Large intestine (tissue), 3 donors: ENCODE measurements at regions not wholly inside any gene's neighbourhood (a gene's known extent, or its start where the extent isn't known, plus 50 kb on each side); places are given as distances from the start of the nearest gene placed in this dataset.

Source experiments
- DNase-seq, 2 donors: peaks; one replicate each; pipeline versions ENCODE4 v3.0.0 to v3.0.0-alpha.2; 2013
- H3K27ac ChIP-seq: one replicate; pipeline ENCODE4 v1.5.1; 2013; ENCODE audit warnings: low read length
- H3K27me3 ChIP-seq: 2 replicates; pipeline ENCODE4 v1.6.1; 2013; ENCODE audit warnings: low read length; ENCODE audit not compliant: control insufficient read depth, insufficient read depth
- H3K36me3 ChIP-seq: 2 replicates; pipeline ENCODE4 v1.6.1; 2013; ENCODE audit warnings: low read length; ENCODE audit not compliant: control insufficient read depth, insufficient read depth
- H3K4me1 ChIP-seq: one replicate; pipeline ENCODE4 v1.6.1; 2013; ENCODE audit warnings: low read length; ENCODE audit not compliant: control insufficient read depth, insufficient read depth
- H3K4me3 ChIP-seq: one replicate; pipeline ENCODE4 v1.5.1; 2013; ENCODE audit warnings: low read length
- H3K9me3 ChIP-seq: one replicate; pipeline ENCODE4 v1.6.1; 2013; ENCODE audit warnings: mild to moderate bottlenecking, low read depth, low read length, moderate library complexity; ENCODE audit not compliant: control insufficient read depth
- WGBS: methylation state at CpG from one replicate; pipeline ENCODE4 v1.1.5; 2013; ENCODE audit warnings: low lambda C conversion rate; ENCODE audit not compliant: insufficient coverage; 5-methylcytosine and 5-hydroxymethylcytosine counted together

DNA sequence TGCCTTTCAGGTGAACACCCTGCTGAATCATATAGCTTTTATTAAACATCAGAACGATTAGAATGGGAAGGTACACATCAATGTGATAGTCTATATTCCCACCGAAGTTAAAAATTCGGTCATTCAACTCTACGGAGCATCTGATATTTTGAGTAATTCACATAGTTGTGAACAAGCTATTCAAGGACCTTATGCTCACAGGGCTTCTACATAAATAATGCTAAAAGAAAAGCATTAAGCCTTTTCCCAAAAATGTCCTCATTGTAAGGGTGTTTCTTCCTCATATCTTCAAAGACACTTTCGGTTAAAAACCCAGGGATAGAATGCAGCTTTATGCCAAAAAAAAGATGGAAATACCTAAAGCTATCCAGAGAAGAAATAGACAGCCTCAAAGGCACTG lies 79.7 kb upstream of the EDNRA start:
- WGBS: 100% methylated on average over 1 of the region's 5 CpGs
- no peak overlapping the region for H3K27ac ChIP-seq
- no peak for DNase-seq
- no peaks in the 10 kb centered on the region for H3K36me3 ChIP-seq
- no peaks in the 10 kb centered on the region for H3K27me3 ChIP-seq
- no peaks in the 10 kb centered on the region for H3K4me1 ChIP-seq
- H3K9me3 ChIP-seq: no peaks in the 10 kb centered on the region
- H3K4me3 ChIP-seq: no peak overlapping the region

DNA sequence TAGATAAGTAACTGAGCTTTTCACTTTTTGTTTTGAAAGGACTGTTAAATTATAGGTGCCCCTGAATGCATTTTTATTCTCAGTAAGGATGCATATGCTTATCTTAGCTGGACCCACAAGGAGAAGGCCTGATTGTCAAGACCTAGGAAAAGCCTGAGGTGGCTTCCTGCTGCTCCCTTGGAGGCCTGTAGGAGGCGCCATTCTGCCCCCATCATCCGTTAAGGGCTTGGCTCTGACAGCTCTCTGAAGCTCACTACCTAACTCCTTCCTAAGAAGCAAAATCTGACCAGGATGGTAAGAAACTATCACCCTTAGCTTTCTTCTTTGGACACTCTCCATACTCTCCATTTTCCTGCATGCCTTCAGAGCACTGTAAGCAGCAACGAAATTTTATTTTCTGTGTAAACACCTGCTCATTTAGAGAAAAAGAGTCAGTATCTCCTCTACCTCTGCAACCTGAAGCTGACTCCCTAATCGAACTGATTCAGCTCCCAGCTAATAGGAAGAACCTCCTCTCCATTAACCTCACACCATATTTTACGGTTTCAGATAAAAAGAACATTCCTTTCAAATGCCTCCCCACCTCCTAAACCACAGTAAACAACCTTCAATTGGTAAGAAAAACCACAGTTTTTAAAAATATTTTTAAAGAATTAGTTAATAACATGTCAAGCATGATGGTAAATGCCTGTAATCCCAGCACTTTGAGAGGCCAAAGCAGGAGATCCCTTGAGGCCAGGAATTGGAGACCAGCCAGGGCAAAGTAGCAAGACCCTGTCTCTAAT lies 73.4 kb upstream of the EDNRA start:
- WGBS: 13% methylated on average over 1 of the region's 5 CpGs
- Histone ChIP-seq H3K4me3 (no peak overlapping the region), H3K27ac (no peak overlapping the region)

DNA sequence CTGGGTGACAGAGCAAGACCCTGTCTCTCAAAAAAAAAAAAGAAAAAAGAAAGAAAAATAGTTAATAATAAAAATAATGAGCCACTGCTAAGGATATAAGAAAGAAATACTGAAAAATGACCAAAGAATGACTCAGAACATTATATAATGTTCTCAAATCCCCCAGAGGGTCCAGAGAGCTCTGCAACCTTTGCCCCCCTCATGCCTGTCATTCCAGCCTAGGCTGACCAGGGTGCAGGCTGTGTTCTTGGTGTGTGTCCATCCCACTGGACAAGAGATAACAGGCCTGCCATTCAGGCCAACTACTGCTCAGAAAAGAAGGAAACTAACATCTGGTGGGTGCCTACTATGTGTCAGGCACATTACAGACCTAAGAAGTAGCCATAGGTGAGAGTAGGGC lies 72.7 kb upstream of the EDNRA start:
- no peak overlapping the region for H3K4me3 ChIP-seq
- no peak for DNase-seq
- H3K36me3 ChIP-seq: no peaks in the 10 kb centered on the region
- no peaks in the 10 kb centered on the region for H3K9me3 ChIP-seq
- no peaks in the 10 kb centered on the region for H3K4me1 ChIP-seq
- H3K27me3 ChIP-seq: no peaks in the 10 kb centered on the region
- H3K27ac ChIP-seq: no peak overlapping the region

More for the DNA sequence above, 73.4 kb upstream of the EDNRA start:
- H3K36me3 ChIP-seq: no peaks in the 10 kb centered on the region
- H3K4me1 ChIP-seq: no peaks in the 10 kb centered on the region
- no peaks in the 10 kb centered on the region for H3K27me3 ChIP-seq
- no peaks in the 10 kb centered on the region for H3K9me3 ChIP-seq
- no peak for DNase-seq

DNA sequence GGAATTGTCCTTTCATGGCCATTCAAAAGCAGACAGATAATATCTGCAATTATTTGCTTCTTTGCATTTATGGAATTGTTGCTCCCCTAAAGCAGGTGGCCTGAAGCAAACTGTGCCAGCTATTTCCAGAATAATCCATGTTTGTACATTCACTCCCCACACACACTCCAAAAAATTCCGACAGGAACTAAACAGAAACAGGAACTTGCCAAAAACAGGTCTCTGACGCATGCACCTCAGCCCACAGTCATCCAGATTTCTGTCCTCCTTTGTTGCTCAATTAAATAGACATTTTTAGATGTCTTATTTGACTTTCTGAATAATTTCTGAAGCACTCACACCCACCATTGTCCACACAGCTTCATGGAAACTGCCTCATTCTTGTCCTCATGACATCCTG lies 71.5 kb upstream of the EDNRA start:
- Histone ChIP-seq H3K4me1 (no peaks in the 10 kb centered on the region), H3K36me3 (no peaks in the 10 kb centered on the region), H3K27me3 (no peaks in the 10 kb centered on the region), H3K9me3 (no peaks in the 10 kb centered on the region), H3K4me3 (no peak overlapping the region), H3K27ac (no peak overlapping the region)
- 100% methylated on average over 1 of the region's 2 CpGs for WGBS
- no peak for DNase-seq

DNA sequence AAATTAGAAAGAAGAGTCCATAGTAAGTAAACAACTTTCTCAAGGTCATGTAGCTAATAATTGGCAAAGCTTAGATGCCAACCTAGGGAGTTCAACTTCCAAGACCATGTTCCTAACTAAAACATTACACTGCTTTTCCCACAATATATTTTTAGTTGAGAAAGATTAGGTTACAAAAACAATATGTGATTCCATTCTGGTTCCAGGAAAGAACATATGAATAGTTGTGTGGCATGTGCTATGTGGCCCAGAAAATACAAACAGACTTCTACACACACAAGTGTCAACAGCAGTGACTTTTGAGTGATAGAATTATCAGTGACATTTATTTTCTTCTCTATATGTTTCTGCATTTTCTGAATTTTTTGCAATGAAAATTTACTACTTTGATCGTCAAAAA lies 62.7 kb upstream of the EDNRA start:
- no peak overlapping the region for H3K4me3 ChIP-seq
- H3K27me3 ChIP-seq: no peaks in the 10 kb centered on the region
- H3K27ac ChIP-seq: no peak overlapping the region
- 100% methylated on average over 1 of the region's 1 CpG for WGBS
- H3K36me3 ChIP-seq: no peaks in the 10 kb centered on the region
- no peak for DNase-seq
- H3K9me3 ChIP-seq: no peaks in the 10 kb centered on the region
- H3K4me1 ChIP-seq: no peaks in the 10 kb centered on the region

DNA sequence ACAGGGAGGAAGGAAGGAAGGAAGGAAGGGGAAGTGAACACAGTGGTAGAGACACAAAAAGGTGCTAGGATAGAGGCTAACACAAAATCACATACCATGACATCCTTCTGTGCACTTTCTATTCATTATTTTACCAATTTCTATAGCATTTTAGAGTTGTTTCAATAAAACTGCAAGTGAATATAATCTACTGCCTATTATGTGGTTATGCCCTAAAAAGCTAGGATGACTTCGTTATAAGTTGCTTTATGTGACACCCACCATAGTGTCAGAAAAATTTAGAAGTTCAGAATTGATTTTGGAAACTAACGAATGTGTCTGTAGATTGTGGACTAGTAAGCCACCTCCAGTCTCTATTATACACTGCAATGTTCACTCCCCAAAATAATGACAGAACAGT lies 59.4 kb upstream of the EDNRA start:
- Histone ChIP-seq H3K27ac (no peak overlapping the region), H3K36me3 (no peaks in the 10 kb centered on the region), H3K27me3 (no peaks in the 10 kb centered on the region), H3K4me1 (no peaks in the 10 kb centered on the region), H3K4me3 (no peak overlapping the region), H3K9me3 (no peaks in the 10 kb centered on the region)
- no CpG with 5 or more reads among the region's 2 CpGs for WGBS
- no peak for DNase-seq

DNA sequence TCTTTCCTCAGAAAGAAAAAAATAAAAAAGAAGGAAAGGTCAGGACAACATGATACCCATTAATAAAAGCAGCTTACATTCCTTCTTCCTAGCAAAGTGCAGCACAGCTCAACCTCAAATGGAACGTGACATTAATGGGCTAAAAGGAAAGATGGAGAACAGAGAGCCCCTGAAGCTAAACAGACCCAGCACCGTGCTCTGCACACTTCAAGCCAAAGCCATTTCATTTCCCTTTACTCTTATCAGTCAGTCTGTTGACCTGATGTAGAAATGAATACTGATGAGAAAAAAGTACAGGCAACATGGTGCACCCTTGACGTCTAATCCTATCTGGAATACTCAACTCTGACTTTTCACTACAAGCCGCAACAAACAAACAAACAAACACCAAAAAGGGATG lies 57.7 kb upstream of the EDNRA start:
- H3K36me3 ChIP-seq: no peaks in the 10 kb centered on the region
- H3K27me3 ChIP-seq: no peaks in the 10 kb centered on the region
- DNase-seq: no peak
- no peak overlapping the region for H3K27ac ChIP-seq
- no peak overlapping the region for H3K4me3 ChIP-seq
- WGBS: no CpG with 5 or more reads among the region's 4 CpGs
- H3K4me1 ChIP-seq: no peaks in the 10 kb centered on the region
- no peaks in the 10 kb centered on the region for H3K9me3 ChIP-seq

DNA sequence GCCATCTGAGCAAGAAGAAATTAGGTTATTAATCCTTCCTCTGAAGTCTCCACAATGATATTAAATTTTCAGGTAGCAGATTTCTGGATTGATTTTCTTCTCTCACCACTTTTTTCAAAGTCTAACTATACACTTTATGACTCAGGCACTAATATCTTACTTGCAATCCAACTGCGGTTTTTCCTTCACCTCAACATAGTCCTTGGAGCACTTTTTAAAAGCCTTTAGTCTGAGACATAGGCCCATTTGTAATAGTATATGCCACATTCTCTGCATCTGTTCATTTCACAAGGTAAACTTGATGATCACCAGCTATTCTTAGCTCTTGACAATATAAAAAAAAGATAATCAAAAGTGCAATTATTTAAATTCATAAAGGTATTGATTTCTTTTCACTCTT lies 55.9 kb upstream of the EDNRA start:
- no peaks in the 10 kb centered on the region for H3K27me3 ChIP-seq
- H3K9me3 ChIP-seq: no peaks in the 10 kb centered on the region
- WGBS: 86% methylated on average over 1 of the region's 1 CpG
- H3K27ac ChIP-seq: no peak overlapping the region
- no peak for DNase-seq
- no peaks in the 10 kb centered on the region for H3K36me3 ChIP-seq
- H3K4me3 ChIP-seq: no peak overlapping the region
- no peaks in the 10 kb centered on the region for H3K4me1 ChIP-seq

DNA sequence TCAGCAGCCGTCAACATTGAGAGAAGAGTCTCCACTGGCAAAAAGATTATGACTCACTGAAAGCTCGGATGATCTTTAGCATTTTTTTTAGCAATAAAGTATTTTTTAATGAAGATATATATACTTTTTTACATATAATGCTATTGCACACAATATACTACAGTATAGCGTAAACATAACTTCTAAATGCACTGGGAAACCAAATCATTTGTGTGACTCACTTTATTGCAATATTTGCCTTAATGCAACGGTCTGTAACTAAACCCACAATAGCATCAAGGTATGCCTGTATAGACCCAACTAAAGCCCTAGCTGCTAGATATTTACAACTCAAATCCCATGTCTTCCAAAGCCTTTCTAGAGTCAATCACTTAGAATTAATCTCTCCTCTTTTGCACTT lies 52.3 kb upstream of the EDNRA start:
- 92% methylated on average over 4 of the region's 4 CpGs for WGBS
- DNase-seq: no peak
- no peaks in the 10 kb centered on the region for H3K27me3 ChIP-seq
- H3K36me3 ChIP-seq: no peaks in the 10 kb centered on the region
- H3K9me3 ChIP-seq: no peaks in the 10 kb centered on the region
- H3K27ac ChIP-seq: no peak overlapping the region
- no peaks in the 10 kb centered on the region for H3K4me1 ChIP-seq
- no peak overlapping the region for H3K4me3 ChIP-seq

DNA sequence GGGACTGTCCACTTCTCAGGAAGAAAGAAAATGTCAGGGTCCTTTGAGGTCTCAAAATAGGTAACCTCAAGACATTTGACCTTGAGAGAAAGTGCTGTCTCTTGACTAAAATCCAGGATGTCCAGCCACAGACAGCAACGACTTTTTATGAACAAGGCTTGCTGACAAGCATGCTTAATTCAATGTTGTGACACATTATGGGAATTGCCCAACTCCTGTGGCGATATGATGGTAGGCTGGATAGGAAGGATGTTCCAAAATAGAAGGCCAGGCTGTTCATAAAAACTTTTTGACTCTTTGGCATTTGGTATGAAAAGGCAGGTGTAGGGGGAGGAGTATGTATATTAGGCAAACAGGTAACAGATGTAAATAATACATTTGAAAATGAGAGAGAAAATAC lies 50.8 kb upstream of the EDNRA start:
- no CpG with 5 or more reads among the region's 2 CpGs for WGBS

More for the DNA sequence above, 50.8 kb upstream of the EDNRA start:
- H3K4me3 ChIP-seq: no peak overlapping the region
- no peak for DNase-seq
- H3K27ac ChIP-seq: no peak overlapping the region
- H3K4me1 ChIP-seq: no peaks in the 10 kb centered on the region
- no peaks in the 10 kb centered on the region for H3K9me3 ChIP-seq
- H3K27me3 ChIP-seq: no peaks in the 10 kb centered on the region
- no peaks in the 10 kb centered on the region for H3K36me3 ChIP-seq
